NCI-H1694 treated with DMSO at 0.1 percent for 48 hours (cell line): ENCODE measurements at regions not wholly inside any gene's neighbourhood (a gene's known extent, or its start where the extent isn't known, plus 50 kb on each side); places are given as distances from the start of the nearest gene placed in this dataset.
"Not testable (repeated sequence)": the region's sequence is repeated elsewhere in the genome, so short reads cannot be mapped to it uniquely, and the experiment has no call there.

Source experiments
- DNase-seq: peaks from one replicate; lab custom pipeline; 2025; lab: John Stamatoyannopoulos, UW

GRCh38 chr5:91598216-91598615, 215.1 kb upstream of the ARRDC3 start:
- DNase-seq = no peak

DNA sequence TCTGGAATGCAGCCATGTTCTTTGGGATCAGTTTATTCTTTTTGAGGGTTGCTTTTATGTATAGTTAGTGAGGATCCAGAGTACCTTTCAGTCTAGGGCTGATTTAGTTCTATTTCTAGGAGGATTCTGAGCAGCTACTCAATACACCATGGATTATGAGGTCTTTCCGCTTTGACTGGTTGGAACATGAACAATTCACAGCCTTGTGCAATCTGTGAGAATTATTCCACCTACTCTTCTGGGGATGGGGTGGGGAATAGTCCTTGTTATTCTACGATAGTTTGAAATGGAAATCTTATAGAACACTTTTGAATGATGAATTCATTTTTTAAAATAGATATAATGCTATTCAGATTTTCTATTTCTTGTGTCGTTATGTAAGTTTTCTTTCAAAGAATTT, 212.3 kb upstream of the ARRDC3 start:
- DNase-seq = no peak

- DNase-seq = no peak
Measured at GRCh38 chr5:91591076-91591475, 208.0 kb upstream of the ARRDC3 start.

GRCh38 chr5:91586232-91586631, 203.1 kb upstream of the ARRDC3 start:
- DNase-seq = no peak

GRCh38 chr5:91584352-91584751, 201.2 kb upstream of the ARRDC3 start:
- no peak for DNase-seq

DNA sequence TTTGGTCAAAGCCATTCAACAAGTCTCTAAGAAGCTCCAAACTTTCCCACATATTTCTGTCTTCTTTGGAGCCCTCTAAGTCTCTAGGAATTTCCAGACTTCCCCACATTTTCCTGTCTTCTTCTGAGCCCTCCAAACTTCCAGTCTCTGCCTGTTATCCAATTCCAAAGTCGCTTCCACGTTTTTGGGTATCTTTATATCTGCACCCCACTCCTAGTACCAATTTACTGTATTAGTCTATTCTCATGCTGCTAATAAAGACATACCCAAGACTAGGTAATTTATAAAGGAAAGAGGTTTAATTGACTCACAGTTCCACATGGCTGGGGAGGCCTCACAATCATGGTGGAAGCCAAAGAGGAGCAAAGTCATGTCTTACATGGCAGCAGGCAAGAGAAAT, 182.9 kb upstream of the ARRDC3 start:
- not testable (repeated sequence) for DNase-seq

DNA sequence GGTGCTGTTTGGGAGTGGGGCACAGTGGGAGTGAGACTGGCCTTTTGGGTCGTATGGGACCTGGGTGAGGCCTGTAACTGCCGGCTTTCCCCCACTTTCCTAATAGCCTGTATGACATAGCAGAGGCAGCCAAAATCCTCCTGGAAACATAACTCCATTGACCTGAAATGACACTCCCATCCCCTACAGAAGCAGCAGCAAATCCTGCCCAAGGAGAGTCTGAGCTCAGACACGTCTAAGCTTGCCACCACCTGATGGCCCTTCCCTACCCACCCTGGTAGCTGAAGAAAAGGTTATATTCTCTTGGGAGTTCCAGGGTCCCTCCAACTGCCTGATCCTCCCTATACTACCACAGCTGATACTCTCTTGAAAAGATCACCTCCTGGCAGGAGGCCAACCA, 179.8 kb upstream of the ARRDC3 start:
- no peak for DNase-seq

- no peak for DNase-seq
Measured at GRCh38 chr5:91541696-91542095, 158.6 kb upstream of the ARRDC3 start.

DNA sequence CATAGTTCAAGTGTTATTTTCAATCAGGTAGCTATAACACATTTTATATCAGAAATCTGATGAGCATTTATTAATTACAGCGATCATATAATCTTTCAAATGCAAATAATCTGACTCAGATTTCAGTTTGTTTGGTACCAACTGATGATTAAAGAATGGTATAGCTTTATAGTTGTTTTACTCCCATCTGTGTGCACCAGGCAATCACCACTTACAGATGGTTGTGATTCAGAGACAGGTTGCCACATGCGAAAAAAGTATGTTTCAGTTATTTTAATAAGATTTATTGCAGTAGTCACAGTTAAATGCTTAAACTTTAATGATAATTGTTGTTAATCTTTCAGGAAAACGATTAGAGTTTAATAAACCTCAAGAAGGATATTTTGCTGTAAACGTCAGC, 155.1 kb upstream of the ARRDC3 start:
- peak; percentile 51 for DNase-seq

GRCh38 chr5:91535499-91535898, 152.4 kb upstream of the ARRDC3 start:
- DNase-seq = no peak

GRCh38 chr5:91534332-91534731, 151.2 kb upstream of the ARRDC3 start:
- DNase-seq = no peak

DNA sequence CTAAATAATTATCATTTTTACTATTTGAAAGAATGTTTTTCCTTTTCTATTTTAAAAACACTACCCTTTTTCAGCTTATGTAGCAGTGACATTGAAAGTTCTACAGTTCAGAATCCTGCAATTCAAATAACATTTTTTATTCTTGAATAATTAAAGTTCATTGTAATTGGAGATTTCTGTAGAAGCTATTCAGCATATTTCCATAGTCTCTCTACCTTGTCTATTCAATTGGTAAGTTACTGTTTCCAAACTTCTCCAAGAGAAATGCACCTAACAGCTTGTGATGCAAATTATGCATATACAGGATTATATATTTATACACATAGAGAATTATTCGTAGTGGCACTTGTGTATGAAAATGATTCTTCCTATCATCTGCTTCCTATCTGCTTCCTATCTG, 149.7 kb upstream of the ARRDC3 start:
- DNase-seq = no peak

GRCh38 chr5:91532281-91532680, 149.2 kb upstream of the ARRDC3 start:
- no peak for DNase-seq

- no peak for DNase-seq
Measured at GRCh38 chr5:91528831-91529230, 145.7 kb upstream of the ARRDC3 start.

DNA sequence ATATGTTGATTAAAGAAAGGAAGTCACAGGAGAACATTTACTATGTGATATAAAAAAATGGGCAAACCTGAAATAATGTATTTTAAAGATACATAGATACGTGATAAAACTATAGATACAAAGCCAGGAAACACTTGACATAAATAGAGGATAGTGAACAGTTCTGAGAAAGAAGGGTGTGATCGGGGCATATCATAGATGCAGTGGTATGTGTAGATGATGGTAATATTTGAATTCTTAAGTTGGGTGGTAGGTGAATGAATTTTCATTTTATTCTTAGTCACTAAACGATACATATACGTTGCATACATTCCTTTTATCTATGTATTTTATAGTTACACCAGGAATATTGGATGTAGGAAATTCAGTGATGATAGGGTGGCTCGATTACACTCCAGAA, 138.7 kb upstream of the ARRDC3 start:
- no peak for DNase-seq

- no peak for DNase-seq
Measured at GRCh38 chr5:91521334-91521733, 138.2 kb upstream of the ARRDC3 start.

DNA sequence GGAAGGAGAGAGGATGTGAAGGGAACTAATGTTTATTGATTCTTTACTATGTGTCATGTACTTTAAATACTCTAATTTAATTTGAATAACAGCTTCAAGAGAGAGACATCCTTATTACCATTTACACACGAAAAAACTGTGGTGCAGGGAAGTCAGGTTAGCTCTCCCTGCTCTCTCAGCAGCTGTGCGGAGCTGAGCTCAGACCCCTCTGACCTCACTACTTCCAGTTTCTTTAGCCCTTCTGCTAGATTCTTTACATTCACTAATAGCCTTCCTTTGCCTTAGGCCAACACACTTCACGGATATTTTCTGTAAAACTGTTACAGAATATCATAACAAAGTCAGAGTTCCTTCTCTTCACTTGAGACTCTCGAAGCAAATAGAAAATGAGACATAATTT, 131.3 kb upstream of the ARRDC3 start:
- DNase-seq = no peak

- no peak for DNase-seq
Measured at GRCh38 chr5:91503321-91503720, 120.2 kb upstream of the ARRDC3 start.

DNA sequence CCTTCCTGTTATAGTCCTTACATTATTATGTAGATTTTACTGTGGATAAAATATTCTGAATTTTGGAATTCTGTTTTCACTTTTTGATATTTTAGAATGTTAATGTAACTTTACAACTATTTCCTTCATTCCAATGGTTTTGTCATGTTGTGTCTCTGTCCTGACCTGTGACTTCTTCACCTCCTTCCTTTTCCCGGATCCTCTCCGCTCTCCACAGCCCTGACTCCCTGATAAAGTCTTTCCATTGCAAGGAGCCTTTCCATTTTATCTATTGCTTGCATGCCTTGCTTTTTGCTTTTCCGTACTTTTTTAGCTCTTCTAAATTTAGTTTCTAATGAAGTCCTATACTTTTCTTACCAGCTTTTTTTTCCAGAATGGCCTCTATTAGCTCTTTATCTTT, 117.6 kb upstream of the ARRDC3 start:
- no peak for DNase-seq

- peak; percentile 49 for DNase-seq
Measured at GRCh38 chr5:91499943-91500531, 116.9 kb upstream of the ARRDC3 start.

GRCh38 chr5:91495699-91496098, 112.6 kb upstream of the ARRDC3 start:
- DNase-seq = no peak

DNA sequence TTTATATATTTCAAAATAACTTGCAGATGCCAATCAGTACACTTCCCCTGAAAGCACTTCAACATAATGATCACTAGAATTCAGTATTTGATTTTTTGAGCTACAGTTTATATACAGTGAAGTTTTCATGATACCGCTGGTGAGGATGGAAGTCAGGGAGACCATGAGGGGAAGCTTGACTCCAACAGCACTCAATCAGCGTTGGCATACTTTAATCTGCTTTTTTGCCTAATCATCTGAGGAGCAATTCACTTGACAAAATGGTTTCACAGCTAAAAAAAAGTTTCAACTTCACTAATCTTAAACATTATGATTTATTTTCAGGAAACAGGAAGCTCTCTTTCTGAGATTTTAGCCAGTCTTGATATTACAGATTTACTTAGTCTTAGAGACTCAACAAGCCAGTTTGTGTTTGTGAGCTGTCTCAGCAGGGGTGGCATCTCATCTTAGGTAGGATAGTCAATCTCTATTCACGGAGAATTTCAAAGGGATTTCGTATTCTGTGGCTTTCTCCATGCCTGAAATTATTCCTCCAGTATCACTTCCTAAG, 111.4 kb upstream of the ARRDC3 start:
- no peak for DNase-seq

GRCh38 chr5:91493086-91493485, 110.0 kb upstream of the ARRDC3 start:
- DNase-seq = no peak

DNA sequence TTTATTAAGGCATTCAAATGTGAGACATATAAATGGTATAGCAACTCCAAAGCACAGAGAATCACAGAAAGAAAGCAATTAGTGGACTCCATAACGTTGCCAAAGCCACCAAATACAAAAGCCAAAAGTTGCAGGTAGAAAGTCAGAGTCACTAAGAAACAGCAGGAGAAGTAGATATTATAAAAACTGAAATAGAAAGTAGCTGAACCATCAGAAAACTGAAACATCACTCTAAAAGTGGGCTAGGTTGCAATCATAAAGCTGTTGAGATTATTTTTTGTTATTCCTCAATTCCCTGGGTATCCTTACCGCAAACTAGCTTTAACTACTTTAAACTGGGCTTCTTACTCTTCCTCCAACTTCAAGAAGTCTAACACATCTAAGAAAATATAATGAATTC, 108.1 kb upstream of the ARRDC3 start:
- DNase-seq = no peak

- no peak for DNase-seq
Measured at GRCh38 chr5:91490316-91490715, 107.2 kb upstream of the ARRDC3 start.
